Right lobe of liver (tissue), 6 donors: ENCODE measurements at regions not wholly inside any gene's neighbourhood (a gene's known extent, or its start where the extent isn't known, plus 50 kb on each side); places are given as distances from the start of the nearest gene placed in this dataset.

Experiments
- ATAC-seq, 4 donors: fragments of 200-7000 bp; cut with Tn5 transposase; one replicate each; pipeline ENCODE4 v1.9.1; 2020; ENCODE audit warnings: mild to moderate bottlenecking in 4 of 4, moderate library complexity in 4 of 4
- DNase-seq, 3 donors: peaks; one replicate each; pipeline ENCODE4 v3.0.0-alpha.2; 2020
- H3K27ac ChIP-seq, 3 donors: fragments of 200-600 bp; one replicate each; pipeline ENCODE4 v1.8.0; 2022
- H3K27me3 ChIP-seq, 2 donors: fragments of 200-600 bp; one replicate each; pipeline ENCODE4 v1.8.0; 2022
- H3K36me3 ChIP-seq, 4 donors: fragments of 200-600 bp; sonication (generic) in 1 of 4; one replicate each; pipeline versions ENCODE4 v1.5.1 to v1.8.0; 2017 to 2022; ENCODE audit warnings: control low read depth in 1 of 4
- H3K4me1 ChIP-seq, 4 donors: fragments of 200-600 bp; sonication (generic) in 1 of 4; one replicate each; pipeline versions ENCODE4 v1.5.1 to v1.8.0; 2017 to 2022; ENCODE audit warnings: control low read depth in 1 of 4
- H3K4me3 ChIP-seq, 3 donors: fragments of 200-600 bp; one replicate each; pipeline ENCODE4 v1.8.0; 2022
- H3K9me3 ChIP-seq, 4 donors: fragments of 200-600 bp; sonication (generic) in 1 of 4; one replicate each; pipeline versions ENCODE4 v1.5.1 to v1.8.0; 2017 to 2022; ENCODE audit warnings: control low read depth in 1 of 4
- CTCF ChIP-seq, 4 donors: fragments of 200-600 bp in 3 of 4; fragments of 450-650 bp in 1 of 4; IDR thresholded peaks; one replicate each; pipeline versions ENCODE4 v1.5.1 to v1.8.0; 2016 to 2022; ENCODE audit warnings: antibody characterized with exemption in 4 of 4, mild to moderate bottlenecking in 2 of 4
- POLR2A ChIP-seq: fragments of 450-650 bp; IDR thresholded peaks from one replicate; pipeline ENCODE4 v1.6.1; 2017; ENCODE audit warnings: antibody characterized with exemption, mild to moderate bottlenecking
- WGBS: methylation state at CpG from one replicate; pipeline ENCODE4 v1.1.6; 2018; ENCODE audit warnings: low coverage, low lambda C conversion rate; ENCODE audit not compliant: insufficient coverage; ENCODE audit errors: missing lambda C conversion rate; 5-methylcytosine and 5-hydroxymethylcytosine counted together
- intact Hi-C, 2 donors: fragments of 100-400 bp; cut with DNase I; formaldehyde crosslinking; loops; one replicate each; pipeline versions ENCODE4 v1.11.2 to v1.14.1; 2022
- donor health status: DM: no; HTN: yes; CAD: no.
- donor health status: DM: no; HTN: no; CAD: no.
- donor health status: DM: no; HTN: no; CAD: no.
- donor health status: DM: no; HTN: yes; CAD: no.
- donor health status: DM: no; HTN: yes; CAD: no.

GRCh38 chr22:47245286-47245685, 482.8 kb downstream of the TBC1D22A start:
- no peak for DNase-seq
- no peaks in the 10 kb centered on the region for H3K9me3 ChIP-seq
- H3K27me3 ChIP-seq: no peaks in the 10 kb centered on the region
- no peaks in the 10 kb centered on the region for H3K4me1 ChIP-seq
- H3K4me3 ChIP-seq: no peak overlapping the region
- no peak for ATAC-seq
- intact Hi-C loops: no loop called here
- WGBS: 23% methylated on average over 2 of the region's 3 CpGs
- H3K36me3 ChIP-seq: no peaks in the 10 kb centered on the region
- TF ChIP-seq CTCF (IDR thresholded peaks at IDR 0.05) (no peak), POLR2A (no peak)
- H3K27ac ChIP-seq: no peak overlapping the region

- no peak for TF ChIP-seq POLR2A
- TF ChIP-seq CTCF (IDR thresholded peaks at IDR 0.05): no peak
- H3K4me3 ChIP-seq: no peak overlapping the region
- H3K9me3 ChIP-seq: no peaks in the 10 kb centered on the region
- H3K27me3 ChIP-seq: no peaks in the 10 kb centered on the region
- intact Hi-C loops: no loop called here
- no peak for ATAC-seq
- H3K36me3 ChIP-seq: no peaks in the 10 kb centered on the region
- H3K27ac ChIP-seq: no peak overlapping the region
- no peak for DNase-seq
- 63% methylated on average over 4 of the region's 10 CpGs for WGBS
- H3K4me1 ChIP-seq: no peaks in the 10 kb centered on the region
Observed at GRCh38 chr22:47240116-47240515, 477.7 kb downstream of the TBC1D22A start.

GRCh38 chr22:47239474-47239860, 477.0 kb downstream of the TBC1D22A start:
- 26% methylated on average over 3 of the region's 6 CpGs for WGBS
- intact Hi-C loops: no loop called here
- no peak for DNase-seq
- Histone ChIP-seq H3K27me3 (no peaks in the 10 kb centered on the region), H3K27ac (no peak overlapping the region), H3K9me3 (no peaks in the 10 kb centered on the region), H3K36me3 (no peaks in the 10 kb centered on the region), H3K4me1 (no peaks in the 10 kb centered on the region), H3K4me3 (no peak overlapping the region)
- no peak for TF ChIP-seq POLR2A
- TF ChIP-seq CTCF (IDR thresholded peaks at IDR 0.05): no peak
- no peak for ATAC-seq

GRCh38 chr22:47238690-47239473, 476.4 kb downstream of the TBC1D22A start:
- DNase-seq (no peak), ATAC-seq (no peak)
- Histone ChIP-seq H3K9me3 (no peaks in the 10 kb centered on the region), H3K4me1 (no peaks in the 10 kb centered on the region), H3K4me3 (no peak overlapping the region), H3K36me3 (no peaks in the 10 kb centered on the region), H3K27me3 (no peaks in the 10 kb centered on the region), H3K27ac (no peak overlapping the region)
- 57% methylated on average over 4 of the region's 10 CpGs for WGBS
- intact Hi-C loops: no loop called here
- TF ChIP-seq POLR2A: no peak
- no peak for TF ChIP-seq CTCF (IDR thresholded peaks at IDR 0.05)
